Stimulated activated CD4-positive, alpha-beta T cell treated with anti-CD3 and anti-CD28 coated beads, Interleukin-12 subunit alpha, Interleukin-12 subunit beta, amount 100 ng/mL, for 4 hours (primary cell): ENCODE measurements at regions not wholly inside any gene's neighbourhood (a gene's known extent, or its start where the extent isn't known, plus 50 kb on each side); places are given as distances from the start of the nearest gene placed in this dataset.
"Not testable (repeated sequence)": the region's sequence is repeated elsewhere in the genome, so short reads cannot be mapped to it uniquely, and the experiment has no call there.

Source experiments
- DNase-seq: peaks from one replicate; pipeline ENCODE4 v3.0.0-alpha.2; 2020

GRCh38 chr4:101669832-101670188 is 120.7 kb upstream of the BANK1 start:
- DNase-seq, result no peak

- no peak for DNase-seq
These were observed 121.2 kb upstream of the BANK1 start for GRCh38 chr4:101669138-101669831.

- DNase-seq, result no peak
These were observed 123.2 kb upstream of the BANK1 start for GRCh38 chr4:101667348-101667747.

GRCh38 chr4:101660607-101661006 is 129.9 kb upstream of the BANK1 start:
- DNase-seq, result no peak

- no peak for DNase-seq
These were observed 134.7 kb upstream of the BANK1 start for GRCh38 chr4:101655857-101656256.

GRCh38 chr4:101655005-101655404 is 135.5 kb upstream of the BANK1 start:
- no peak for DNase-seq

GRCh38 chr4:101651778-101652177 is 138.8 kb upstream of the BANK1 start:
- no peak for DNase-seq

GRCh38 chr4:101649790-101650515 is 140.6 kb upstream of the BANK1 start:
- no peak for DNase-seq

GRCh38 chr4:101647710-101648034 is 142.9 kb upstream of the BANK1 start:
- no peak for DNase-seq

- DNase-seq, result no peak
These were observed 146.0 kb upstream of the BANK1 start for GRCh38 chr4:101644516-101644915.

- no peak for DNase-seq
These were observed 147.2 kb upstream of the BANK1 start for GRCh38 chr4:101643186-101643837.

GRCh38 chr4:101632766-101633165 is 157.8 kb upstream of the BANK1 start:
- not testable (repeated sequence) for DNase-seq

GRCh38 chr4:101630319-101630986 is 160.1 kb upstream of the BANK1 start:
- no peak for DNase-seq

GRCh38 chr4:101621120-101621519 is 169.4 kb upstream of the BANK1 start:
- DNase-seq, result no peak

- DNase-seq, result no peak
These were observed 174.9 kb upstream of the BANK1 start for GRCh38 chr4:101615652-101616051.

GRCh38 chr4:101606989-101607388 is 183.5 kb upstream of the BANK1 start:
- DNase-seq, result not testable (repeated sequence)

GRCh38 chr4:101604976-101605375 is 185.6 kb upstream of the BANK1 start:
- no peak for DNase-seq

- DNase-seq, result no peak
These were observed 190.2 kb upstream of the BANK1 start for GRCh38 chr4:101600287-101600686.

- DNase-seq, result no peak
These were observed 190.9 kb upstream of the BANK1 start for GRCh38 chr4:101599620-101600019.

- no peak for DNase-seq
These were observed 193.6 kb upstream of the BANK1 start for GRCh38 chr4:101596781-101597552.

- no peak for DNase-seq
These were observed 195.9 kb upstream of the BANK1 start for GRCh38 chr4:101594588-101594987.

- no peak for DNase-seq
These were observed 196.9 kb upstream of the BANK1 start for GRCh38 chr4:101593666-101594065.

- DNase-seq, result no peak
These were observed 206.2 kb upstream of the BANK1 start for GRCh38 chr4:101584306-101584705.
